SK-N-SH (cell line): ENCODE measurements at regions not wholly inside any gene's neighbourhood (a gene's known extent, or its start where the extent isn't known, plus 50 kb on each side); places are given as distances from the start of the nearest gene placed in this dataset.

Experiments
- EP300 ChIP-seq, 2 experiments: IDR thresholded peaks; 2 replicates each; pipeline versions ENCODE4 v1.4.0 to v1.6.1; 2012; ENCODE audit warnings: borderline replicate concordance in 1 of 2, low read depth in 1 of 2, low read length in 1 of 2
- TF ChIP-seq, protein P1 (sequence below): IDR thresholded peaks from 2 replicates; pipeline ENCODE4 v1.4.0; 2012; ENCODE audit warnings: low read depth, borderline replicate concordance
- TF ChIP-seq, protein P2 (sequence below): fragments of 200-600 bp; sonication (generic); IDR thresholded peaks from 2 replicates; pipeline ENCODE4 v1.6.1; 2017; ENCODE audit warnings: antibody characterized with exemption, mild to moderate bottlenecking, moderate library complexity

DNA sequence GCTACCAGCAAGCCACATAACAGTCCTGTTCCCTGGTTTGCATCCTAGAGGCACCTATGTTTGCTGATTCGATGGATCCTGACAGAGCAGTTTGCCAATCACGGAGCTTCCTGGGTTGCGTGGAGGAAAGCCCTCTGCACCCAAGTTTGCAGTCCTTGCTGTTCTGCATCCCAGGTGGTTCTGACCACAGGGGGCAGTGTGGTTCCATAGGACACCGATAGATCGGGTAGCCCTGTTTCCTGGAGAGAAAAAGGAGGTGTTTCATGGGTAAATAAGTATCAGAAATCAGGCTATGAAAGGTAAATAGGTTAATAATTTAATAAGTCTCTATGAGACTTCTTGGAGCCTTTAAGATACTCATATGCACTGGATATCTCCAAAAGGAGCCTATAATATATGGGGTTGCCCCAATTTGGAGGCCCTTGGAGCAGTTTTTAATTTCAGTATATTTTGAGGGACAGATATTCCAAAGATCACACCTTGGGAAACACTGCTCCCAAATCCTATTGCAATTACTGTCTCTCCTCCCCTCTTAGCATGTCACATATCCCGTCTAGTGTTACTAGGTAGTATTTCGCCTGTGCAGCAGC lies 194.6 kb upstream of the TPM1 start:
- TF ChIP-seq, protein P1, sequence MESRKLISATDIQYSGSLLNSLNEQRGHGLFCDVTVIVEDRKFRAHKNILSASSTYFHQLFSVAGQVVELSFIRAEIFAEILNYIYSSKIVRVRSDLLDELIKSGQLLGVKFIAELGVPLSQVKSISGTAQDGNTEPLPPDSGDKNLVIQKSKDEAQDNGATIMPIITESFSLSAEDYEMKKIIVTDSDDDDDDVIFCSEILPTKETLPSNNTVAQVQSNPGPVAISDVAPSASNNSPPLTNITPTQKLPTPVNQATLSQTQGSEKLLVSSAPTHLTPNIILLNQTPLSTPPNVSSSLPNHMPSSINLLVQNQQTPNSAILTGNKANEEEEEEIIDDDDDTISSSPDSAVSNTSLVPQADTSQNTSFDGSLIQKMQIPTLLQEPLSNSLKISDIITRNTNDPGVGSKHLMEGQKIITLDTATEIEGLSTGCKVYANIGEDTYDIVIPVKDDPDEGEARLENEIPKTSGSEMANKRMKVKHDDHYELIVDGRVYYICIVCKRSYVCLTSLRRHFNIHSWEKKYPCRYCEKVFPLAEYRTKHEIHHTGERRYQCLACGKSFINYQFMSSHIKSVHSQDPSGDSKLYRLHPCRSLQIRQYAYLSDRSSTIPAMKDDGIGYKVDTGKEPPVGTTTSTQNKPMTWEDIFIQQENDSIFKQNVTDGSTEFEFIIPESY = no peak
- TF ChIP-seq, protein P2, sequence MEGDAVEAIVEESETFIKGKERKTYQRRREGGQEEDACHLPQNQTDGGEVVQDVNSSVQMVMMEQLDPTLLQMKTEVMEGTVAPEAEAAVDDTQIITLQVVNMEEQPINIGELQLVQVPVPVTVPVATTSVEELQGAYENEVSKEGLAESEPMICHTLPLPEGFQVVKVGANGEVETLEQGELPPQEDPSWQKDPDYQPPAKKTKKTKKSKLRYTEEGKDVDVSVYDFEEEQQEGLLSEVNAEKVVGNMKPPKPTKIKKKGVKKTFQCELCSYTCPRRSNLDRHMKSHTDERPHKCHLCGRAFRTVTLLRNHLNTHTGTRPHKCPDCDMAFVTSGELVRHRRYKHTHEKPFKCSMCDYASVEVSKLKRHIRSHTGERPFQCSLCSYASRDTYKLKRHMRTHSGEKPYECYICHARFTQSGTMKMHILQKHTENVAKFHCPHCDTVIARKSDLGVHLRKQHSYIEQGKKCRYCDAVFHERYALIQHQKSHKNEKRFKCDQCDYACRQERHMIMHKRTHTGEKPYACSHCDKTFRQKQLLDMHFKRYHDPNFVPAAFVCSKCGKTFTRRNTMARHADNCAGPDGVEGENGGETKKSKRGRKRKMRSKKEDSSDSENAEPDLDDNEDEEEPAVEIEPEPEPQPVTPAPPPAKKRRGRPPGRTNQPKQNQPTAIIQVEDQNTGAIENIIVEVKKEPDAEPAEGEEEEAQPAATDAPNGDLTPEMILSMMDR = peak; percentile 67
- no peak for TF ChIP-seq EP300 (IDR thresholded peaks at IDR 0.05; ENCODE audit: borderline replicate concordance in 1 of 2, low read depth in 1 of 2, low read length in 1 of 2)
